ENCODE measurements at regions not wholly inside any gene's neighbourhood (a gene's known extent, or its start where the extent isn't known, plus 50 kb on each side); places are given as distances from the start of the nearest gene placed in this dataset.

- no peak for TF ChIP-seq CHD7 (IDR thresholded peaks at IDR 0.05; ENCODE audit: low read depth, low read length)
- TF ChIP-seq ZNF431 (CRISPR knock-in tag; IDR thresholded peaks at IDR 0.05): no peak
- TF ChIP-seq SETDB1 (IDR thresholded peaks at IDR 0.05; ENCODE audit: low read length): no peak
- TF ChIP-seq USF1 (CRISPR knock-in tag; IDR thresholded peaks at IDR 0.05): no peak
- TF ChIP-seq FOXK2 (conservative IDR thresholded peaks at IDR 0.05 in 1 of 2, IDR thresholded peaks at IDR 0.05 in 1 of 2; ENCODE audit: low read depth in 2 of 2): peak; percentile 55 to 63
- no peak for TF ChIP-seq CBX8 (IDR thresholded peaks at IDR 0.05; ENCODE audit: borderline replicate concordance, extremely low read depth, low read depth, low read length, poor library complexity, severe bottlenecking)
- no peak for TF ChIP-seq PHF8 (IDR thresholded peaks at IDR 0.05; ENCODE audit: borderline replicate concordance, low read length)
- TF ChIP-seq PRDM10 (IDR thresholded peaks at IDR 0.05; ENCODE audit: partially characterized antibody): peak; percentile 62
- TF ChIP-seq NR3C1 (CRISPR knock-in tag; IDR thresholded peaks at IDR 0.05): no peak
- peak; percentile 50 for TF ChIP-seq CXXC5 (CRISPR knock-in tag; IDR thresholded peaks at IDR 0.05)
Measured at GRCh38 chr1:148264374-148265276, 112.5 kb upstream of the NBPF11 start (continued).

All from K562 (cell line).